CD14-positive monocyte (primary cell): ENCODE measurements at regions not wholly inside any gene's neighbourhood (a gene's known extent, or its start where the extent isn't known, plus 50 kb on each side); places are given as distances from the start of the nearest gene placed in this dataset.

Experiments
- DNase-seq, 3 donors: peaks; one replicate each; pipeline ENCODE4 v3.0.0-alpha.2; 2011 to 2022
- H2AFZ ChIP-seq: 2 replicates; pipeline ENCODE4 v1.6.0; 2012; ENCODE audit warnings: mild to moderate bottlenecking, low read depth, low read length, inconsistent platforms; ENCODE audit not compliant: insufficient read depth, poor library complexity, severe bottlenecking
- H3K27ac ChIP-seq, 2 donors: 1 replicate in 1 of 2; 2 replicates in 1 of 2; pipeline ENCODE4 v1.5.1; 2012 to 2013; ENCODE audit warnings: low read length in 2 of 2, control low read depth in 1 of 2, inconsistent platforms in 1 of 2, low read depth in 1 of 2, mild to moderate bottlenecking in 1 of 2
- H3K27me3 ChIP-seq, 2 donors: one replicate each; pipeline versions ENCODE4 v1.6.0 to v1.6.1; 2011 to 2013; ENCODE audit warnings: low read length in 2 of 2; ENCODE audit not compliant: control insufficient read depth in 2 of 2, insufficient read depth in 2 of 2
- H3K36me3 ChIP-seq, 2 donors: replicated peaks in 1 of 2; 1 replicate in 1 of 2; 2 replicates in 1 of 2; pipeline versions ENCODE4 v1.5.1 to v1.6.1; 2012 to 2013; ENCODE audit warnings: low read length in 2 of 2, control low read depth in 1 of 2, inconsistent platforms in 1 of 2, mild to moderate bottlenecking in 1 of 2; ENCODE audit not compliant: insufficient read depth in 2 of 2, control insufficient read depth in 1 of 2
- H3K4me1 ChIP-seq, 2 donors: 1 replicate in 1 of 2; 2 replicates in 1 of 2; pipeline versions ENCODE4 v1.5.1 to v1.6.1; 2012 to 2013; ENCODE audit warnings: low read length in 2 of 2, control low read depth in 1 of 2, inconsistent platforms in 1 of 2, mild to moderate bottlenecking in 1 of 2, moderate library complexity in 1 of 2; ENCODE audit not compliant: insufficient read depth in 2 of 2, control insufficient read depth in 1 of 2
- H3K4me2 ChIP-seq: replicated peaks from 2 replicates; pipeline ENCODE3; 2012; ENCODE audit warnings: low read length, moderate library complexity, mild to moderate bottlenecking; ENCODE audit not compliant: poor library complexity, severe bottlenecking; ENCODE audit errors: extremely low read depth
- H3K4me3 ChIP-seq, 3 experiments: fragments of 200-600 bp in 1 of 3; sonication (generic) in 1 of 3; replicated peaks in 1 of 3; 1 replicate in 2 of 3; 2 replicates in 1 of 3; pipeline ENCODE4 v1.5.1; 2011 to 2013; ENCODE audit warnings: low read length in 3 of 3, mild to moderate bottlenecking in 3 of 3, control low read depth in 2 of 3, low read depth in 2 of 3, inconsistent platforms in 1 of 3, moderate library complexity in 1 of 3
- H3K79me2 ChIP-seq: 2 replicates; pipeline ENCODE4 v1.6.0; 2012; ENCODE audit warnings: mild to moderate bottlenecking, control low read depth, inconsistent platforms, low read length, moderate library complexity; ENCODE audit not compliant: insufficient read depth
- H3K9ac ChIP-seq: 2 replicates; pipeline ENCODE4 v1.6.0; 2017; ENCODE audit warnings: low read length, mild to moderate bottlenecking; ENCODE audit not compliant: insufficient read depth, poor library complexity, severe bottlenecking
- H3K9me3 ChIP-seq, 2 donors: replicated peaks in 1 of 2; 1 replicate in 1 of 2; 2 replicates in 1 of 2; pipeline versions ENCODE4 v1.5.1 to v1.6.1; 2012 to 2013; ENCODE audit warnings: low read length in 2 of 2, control low read depth in 1 of 2; ENCODE audit not compliant: control insufficient read depth in 1 of 2, insufficient read depth in 1 of 2
- H4K20me1 ChIP-seq: 2 replicates; pipeline ENCODE4 v1.6.0; 2012; ENCODE audit warnings: mild to moderate bottlenecking, low read length, control low read depth, moderate library complexity; ENCODE audit not compliant: insufficient read depth
- H3K27ac Mint-ChIP-seq, 7 donors: one replicate each; pipeline ENCODE4 v1.8.0; 2020; ENCODE audit warnings: mild to moderate bottlenecking in 7 of 7, mixed read lengths in 7 of 7, moderate library complexity in 6 of 7, inconsistent platforms in 2 of 7
- H3K27me3 Mint-ChIP-seq, 3 donors: one replicate each; pipeline ENCODE4 v1.8.0; 2021 to 2022; ENCODE audit warnings: low read depth in 3 of 3, mild to moderate bottlenecking in 3 of 3, mixed read lengths in 3 of 3, moderate library complexity in 3 of 3, inconsistent platforms in 1 of 3
- H3K36me3 Mint-ChIP-seq, 2 donors: one replicate each; pipeline ENCODE4 v1.8.0; 2020; ENCODE audit warnings: mixed read lengths in 2 of 2, inconsistent platforms in 1 of 2, mild to moderate bottlenecking in 1 of 2
- H3K4me1 Mint-ChIP-seq: one replicate; pipeline ENCODE4 v1.8.0; 2020; ENCODE audit warnings: mild to moderate bottlenecking, mixed read lengths
- H3K4me3 Mint-ChIP-seq, 2 donors: one replicate each; pipeline ENCODE4 v1.8.0; 2020; ENCODE audit warnings: mild to moderate bottlenecking in 2 of 2, mixed read lengths in 2 of 2, moderate library complexity in 1 of 2
- H3K9me3 Mint-ChIP-seq, 7 donors: one replicate each; pipeline ENCODE4 v1.8.0; 2020 to 2022; ENCODE audit warnings: mixed read lengths in 7 of 7, mild to moderate bottlenecking in 6 of 7, moderate library complexity in 6 of 7, inconsistent platforms in 2 of 7
- WGBS: methylation state at CpG from one replicate; pipeline ENCODE4 v1.1.5; 2013; ENCODE audit warnings: missing lambda C conversion rate; ENCODE audit not compliant: insufficient coverage; 5-methylcytosine and 5-hydroxymethylcytosine counted together
- intact Hi-C, 2 donors: fragments of 100-400 bp; cut with micrococcal nuclease; formaldehyde crosslinking; loops; one replicate each; pipeline versions ENCODE4 v1.15.0 to v1.15.1; 2023
- TF ChIP-seq, protein P1 (sequence below): fragments of 200-600 bp; IDR thresholded peaks from one replicate; pipeline ENCODE4 v1.8.0; 2022; ENCODE audit warnings: antibody characterized with exemption, mild to moderate bottlenecking

DNA sequence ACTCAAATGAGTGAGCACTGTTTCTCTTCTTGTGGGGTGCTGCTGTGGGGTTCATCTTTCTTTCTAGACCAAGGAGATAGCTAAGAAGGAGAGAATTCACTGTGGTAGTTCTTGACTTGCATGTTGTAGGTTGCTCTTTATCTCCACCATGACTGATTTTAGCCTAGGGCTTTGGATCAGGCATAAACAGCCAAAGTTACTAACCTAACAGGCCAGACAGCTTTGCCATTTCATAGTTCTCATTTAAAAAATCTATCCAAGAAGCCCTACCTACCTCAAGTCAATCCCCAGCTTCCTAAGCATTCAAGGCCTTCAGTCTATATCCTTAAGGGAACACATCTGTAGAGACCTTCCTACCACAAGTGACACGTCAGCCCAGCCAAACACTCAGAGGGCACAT is 107.9 kb upstream of the CARMIL1 start:
- peaks cover 3% of the 10 kb centered on the region for H3K79me2 ChIP-seq
- H3K27ac Mint-ChIP-seq: no peak overlapping the region
- peaks cover 95% of the 10 kb centered on the region for H3K4me1 Mint-ChIP-seq
- peaks cover 0 to 3% (median 0%) of the 10 kb centered on the region in 7 donors for H3K9me3 Mint-ChIP-seq
- no peak overlapping the region for H3K4me2 ChIP-seq
- H3K9ac ChIP-seq: no peak overlapping the region
- no peak overlapping the region for H2AFZ ChIP-seq
- no peak overlapping the region for H3K4me3 Mint-ChIP-seq
- H3K27me3 Mint-ChIP-seq: peaks cover 0 to 3% (median 2%) of the 10 kb centered on the region in 3 donors
- 100% methylated on average over 1 of the region's 1 CpG for WGBS
- intact Hi-C loops: loop anchor here (5.0 to 10.0 kb wide), 2 partner anchors 34 to 46 kb away; no protein-coding TSS in a partner anchor
- no peaks in the 10 kb centered on the region for H3K36me3 Mint-ChIP-seq
- H3K4me1 ChIP-seq: peaks cover 83 to 94% of the 10 kb centered on the region in 2 donors
- no peak overlapping the region for H3K27ac ChIP-seq
- TF ChIP-seq, protein P1, sequence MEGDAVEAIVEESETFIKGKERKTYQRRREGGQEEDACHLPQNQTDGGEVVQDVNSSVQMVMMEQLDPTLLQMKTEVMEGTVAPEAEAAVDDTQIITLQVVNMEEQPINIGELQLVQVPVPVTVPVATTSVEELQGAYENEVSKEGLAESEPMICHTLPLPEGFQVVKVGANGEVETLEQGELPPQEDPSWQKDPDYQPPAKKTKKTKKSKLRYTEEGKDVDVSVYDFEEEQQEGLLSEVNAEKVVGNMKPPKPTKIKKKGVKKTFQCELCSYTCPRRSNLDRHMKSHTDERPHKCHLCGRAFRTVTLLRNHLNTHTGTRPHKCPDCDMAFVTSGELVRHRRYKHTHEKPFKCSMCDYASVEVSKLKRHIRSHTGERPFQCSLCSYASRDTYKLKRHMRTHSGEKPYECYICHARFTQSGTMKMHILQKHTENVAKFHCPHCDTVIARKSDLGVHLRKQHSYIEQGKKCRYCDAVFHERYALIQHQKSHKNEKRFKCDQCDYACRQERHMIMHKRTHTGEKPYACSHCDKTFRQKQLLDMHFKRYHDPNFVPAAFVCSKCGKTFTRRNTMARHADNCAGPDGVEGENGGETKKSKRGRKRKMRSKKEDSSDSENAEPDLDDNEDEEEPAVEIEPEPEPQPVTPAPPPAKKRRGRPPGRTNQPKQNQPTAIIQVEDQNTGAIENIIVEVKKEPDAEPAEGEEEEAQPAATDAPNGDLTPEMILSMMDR: no peak
- DNase-seq: no peak
- H3K4me3 ChIP-seq: no peak overlapping the region
- H3K9me3 ChIP-seq: no peaks in the 10 kb centered on the region
- no peaks in the 10 kb centered on the region for H3K27me3 ChIP-seq
- no peaks in the 10 kb centered on the region for H3K36me3 ChIP-seq
- no peaks in the 10 kb centered on the region for H4K20me1 ChIP-seq

- H2AFZ ChIP-seq: peak overlapping the region; percentile 6
- peaks cover 3% of the 10 kb centered on the region for H3K79me2 ChIP-seq
- DNase-seq: peak in 2 of 3 donors; percentile 34 to 44
- no peak overlapping the region for H3K4me3 ChIP-seq
- peaks cover 73 to 88% of the 10 kb centered on the region in 2 donors for H3K4me1 ChIP-seq
- H3K27ac Mint-ChIP-seq: peak overlapping the region; percentile 46 to 94 (median 66)
- H3K4me1 Mint-ChIP-seq: peaks cover 89% of the 10 kb centered on the region
- no peaks in the 10 kb centered on the region for H3K36me3 ChIP-seq
- H3K27me3 Mint-ChIP-seq: peaks cover 0 to 3% (median 2%) of the 10 kb centered on the region in 3 donors
- TF ChIP-seq, protein P1: no peak
- H3K27ac ChIP-seq: peak overlapping the region in 1 of 2 donors; percentile 84
- intact Hi-C loops: loop anchor here (5.0 to 10.0 kb wide), 2 partner anchors 36 to 48 kb away; no protein-coding TSS in a partner anchor
- H3K9ac ChIP-seq: no peak overlapping the region
- 40% methylated on average over 3 of the region's 3 CpGs for WGBS
- no peaks in the 10 kb centered on the region for H3K9me3 ChIP-seq
- H3K27me3 ChIP-seq: no peaks in the 10 kb centered on the region
- H3K36me3 Mint-ChIP-seq: no peaks in the 10 kb centered on the region
- peak overlapping the region in 1 of 2 donors; percentile 43 for H3K4me3 Mint-ChIP-seq
- peaks cover 0 to 3% (median 0%) of the 10 kb centered on the region in 7 donors for H3K9me3 Mint-ChIP-seq
- no peaks in the 10 kb centered on the region for H4K20me1 ChIP-seq
- H3K4me2 ChIP-seq: no peak overlapping the region
These were observed 106.4 kb upstream of the CARMIL1 start for GRCh38 chr6:25172819-25173218.
